Kidney tubule cell (primary cell): ENCODE measurements at regions not wholly inside any gene's neighbourhood (a gene's known extent, or its start where the extent isn't known, plus 50 kb on each side); places are given as distances from the start of the nearest gene placed in this dataset.
"Not testable (repeated sequence)": the region's sequence is repeated elsewhere in the genome, so short reads cannot be mapped to it uniquely, and the experiment has no call there.

ENCODE experiments used
- DNase-seq: peaks from one replicate; pipeline ENCODE4 v3.0.0-alpha.2; 2018; ENCODE audit warnings: low spot score

GRCh38 chr6:112511441-112511840, 164.3 kb downstream of the RFPL4B start:
- peak; percentile 70 for DNase-seq

GRCh38 chr6:112513175-112513574, 166.0 kb downstream of the RFPL4B start:
- DNase-seq = no peak

GRCh38 chr6:112522587-112522986, 175.5 kb downstream of the RFPL4B start:
- DNase-seq = no peak

- no peak for DNase-seq
Observed at GRCh38 chr6:112524071-112524470, 176.9 kb downstream of the RFPL4B start.

GRCh38 chr6:112525749-112526148, 178.6 kb downstream of the RFPL4B start:
- no peak for DNase-seq

- DNase-seq = no peak
Observed at GRCh38 chr6:112526594-112526993, 179.5 kb downstream of the RFPL4B start.

- not testable (repeated sequence) for DNase-seq
Observed at GRCh38 chr6:112528306-112528705, 181.2 kb downstream of the RFPL4B start.

GRCh38 chr6:112535816-112536215, 188.7 kb downstream of the RFPL4B start:
- no peak for DNase-seq

- DNase-seq = no peak
Observed at GRCh38 chr6:112539355-112539754, 192.2 kb downstream of the RFPL4B start.

- DNase-seq = not testable (repeated sequence)
Observed at GRCh38 chr6:112541847-112542246, 194.7 kb downstream of the RFPL4B start.

GRCh38 chr6:112547321-112548085, 200.4 kb downstream of the RFPL4B start:
- DNase-seq = not testable (repeated sequence)

GRCh38 chr6:112549749-112550148, 202.6 kb downstream of the RFPL4B start:
- DNase-seq = no peak

- no peak for DNase-seq
Observed at GRCh38 chr6:112557435-112557834, 210.3 kb downstream of the RFPL4B start.

- DNase-seq = no peak
Observed at GRCh38 chr6:112557961-112558360, 210.8 kb downstream of the RFPL4B start.

GRCh38 chr6:112560651-112561050, 213.5 kb downstream of the RFPL4B start:
- DNase-seq = no peak

- DNase-seq = no peak
Observed at GRCh38 chr6:112562301-112563231, 215.4 kb downstream of the RFPL4B start.

- peak; percentile 68 for DNase-seq
Observed at GRCh38 chr6:112563368-112563767, 216.2 kb downstream of the RFPL4B start.

- DNase-seq = no peak
Observed at GRCh38 chr6:112568066-112568465, 220.9 kb downstream of the RFPL4B start.

GRCh38 chr6:112571488-112572270, 224.5 kb downstream of the RFPL4B start:
- no peak for DNase-seq

- no peak for DNase-seq
Observed at GRCh38 chr6:112574190-112574589, 227.1 kb downstream of the RFPL4B start.

- no peak for DNase-seq
Observed at GRCh38 chr6:112575309-112575834, 228.2 kb downstream of the RFPL4B start.

GRCh38 chr6:112576423-112576822, 229.3 kb downstream of the RFPL4B start:
- DNase-seq = peak; percentile 5
